Lower leg skin (tissue), 4 donors: ENCODE measurements at regions not wholly inside any gene's neighbourhood (a gene's known extent, or its start where the extent isn't known, plus 50 kb on each side); places are given as distances from the start of the nearest gene placed in this dataset.

Experiments used
- DNase-seq, 2 donors: peaks; one replicate each; pipeline ENCODE4 v3.0.0-alpha.2; 2019; ENCODE audit warnings: low spot score in 2 of 2
- H3K4me3 ChIP-seq: fragments of 200-600 bp; sonication (generic); 2 replicates; pipeline ENCODE4 v1.5.1; 2017; ENCODE audit warnings: mild to moderate bottlenecking, low read depth; ENCODE audit not compliant: poor library complexity, severe bottlenecking
- CTCF ChIP-seq, 3 donors: fragments of 450-650 bp; IDR thresholded peaks; one replicate each; pipeline ENCODE4 v1.5.1; 2016; ENCODE audit warnings: antibody characterized with exemption in 3 of 3, mild to moderate bottlenecking in 3 of 3, moderate library complexity in 2 of 3
- POLR2A ChIP-seq, 2 donors: fragments of 450-650 bp; IDR thresholded peaks; one replicate each; pipeline ENCODE4 v1.6.1; 2016 to 2017; ENCODE audit warnings: antibody characterized with exemption in 2 of 2, mild to moderate bottlenecking in 1 of 2, moderate library complexity in 1 of 2
- WGBS, 2 donors: methylation state at CpG; one replicate each; pipeline ENCODE4 v1.1.5; 2018; 5-methylcytosine and 5-hydroxymethylcytosine counted together
- intact Hi-C: fragments of 100-400 bp; cut with DNase I; formaldehyde crosslinking; loops from one replicate; pipeline ENCODE4 v1.15.0; 2023; ENCODE audit warnings: low total_unique reads

- H3K4me3 ChIP-seq = no peak overlapping the region
- intact Hi-C loops = no loop called here
- WGBS, 2 donors = 76 to 78% methylated on average over 4 of the region's 4 CpGs
- TF ChIP-seq POLR2A (IDR thresholded peaks at IDR 0.05) (no peak), CTCF (IDR thresholded peaks at IDR 0.05) (no peak)
- DNase-seq = no peak
Observed at GRCh38 chr10:108014145-108014901, 849.8 kb upstream of the SORCS1 start.

GRCh38 chr10:108005627-108006026 is 841.1 kb upstream of the SORCS1 start:
- H3K4me3 ChIP-seq = no peak overlapping the region
- TF ChIP-seq POLR2A (IDR thresholded peaks at IDR 0.05) (no peak), CTCF (IDR thresholded peaks at IDR 0.05) (no peak)
- no peak for DNase-seq
- intact Hi-C loops = no loop called here

- H3K4me3 ChIP-seq = no peak overlapping the region
- no peak for DNase-seq
- intact Hi-C loops = no loop called here
- TF ChIP-seq POLR2A (IDR thresholded peaks at IDR 0.05) (no peak), CTCF (IDR thresholded peaks at IDR 0.05) (no peak)
Observed at GRCh38 chr10:108003576-108003975, 839.1 kb upstream of the SORCS1 start.

GRCh38 chr10:108003061-108003460 is 838.6 kb upstream of the SORCS1 start:
- intact Hi-C loops = no loop called here

GRCh38 chr10:108000365-108000764 is 835.9 kb upstream of the SORCS1 start:
- no peak overlapping the region for H3K4me3 ChIP-seq
- 89 to 94% methylated on average over 1 of the region's 1 CpG for WGBS, 2 donors
- no peak for TF ChIP-seq POLR2A (IDR thresholded peaks at IDR 0.05)
- no peak for TF ChIP-seq CTCF (IDR thresholded peaks at IDR 0.05)
- intact Hi-C loops = no loop called here
- DNase-seq = no peak

More at GRCh38 chr10:108003061-108003460, 838.6 kb upstream of the SORCS1 start:
- DNase-seq = no peak
- no peak overlapping the region for H3K4me3 ChIP-seq
- TF ChIP-seq POLR2A (IDR thresholded peaks at IDR 0.05) (no peak), CTCF (IDR thresholded peaks at IDR 0.05) (no peak)
